H1 (cell line): ENCODE measurements at regions not wholly inside any gene's neighbourhood (a gene's known extent, or its start where the extent isn't known, plus 50 kb on each side); places are given as distances from the start of the nearest gene placed in this dataset.

ENCODE experiments used
- CTCF ChIA-PET: fragments of 300-600 bp; sonication (Branson Sonifier 250); formaldehyde crosslinking; loops from one replicate; lab custom pipeline; 2021; ENCODE audit not compliant: partially characterized antibody; lab: Charles Lee
- POLR2A ChIA-PET: fragments of 300-600 bp; sonication (Branson Sonifier 250); formaldehyde crosslinking; loops from one replicate; lab custom pipeline; 2021; ENCODE audit warnings: inconsistent platforms; ENCODE audit not compliant: partially characterized antibody; lab: Charles Lee
- DNase-seq, 2 experiments: peaks; one replicate each; pipeline versions ENCODE4 v3.0.0 to v3.0.0-alpha.2; 2010 to 2022; ENCODE audit warnings: low spot score in 2 of 2, low read depth in 1 of 2, mixed read lengths in 1 of 2
- FAIRE-seq: peaks from 2 replicates; lab custom pipeline; 2011; peaks lifted over from hg19 to GRCh38; lab: Jason Lieb, UNC
- H2AFZ ChIP-seq: 2 replicates; pipeline ENCODE4 v1.8.1; 2012; ENCODE audit warnings: low read length, inconsistent platforms
- H2AK5ac ChIP-seq: 2 replicates; pipeline ENCODE4 v1.6.1; 2013; ENCODE audit warnings: low read depth, low read length
- H2BK120ac ChIP-seq: replicated peaks from 2 replicates; pipeline ENCODE3; 2013; ENCODE audit warnings: low read depth, low read length, inconsistent platforms
- H2BK12ac ChIP-seq: 2 replicates; pipeline ENCODE4 v1.6.1; 2013; ENCODE audit warnings: low read depth, low read length
- H2BK15ac ChIP-seq: 2 replicates; pipeline ENCODE4 v1.6.1; 2013; ENCODE audit warnings: low read length
- H2BK20ac ChIP-seq: 2 replicates; pipeline ENCODE4 v1.6.1; 2013; ENCODE audit warnings: low read length
- H2BK5ac ChIP-seq: 2 replicates; pipeline ENCODE4 v1.6.1; 2013; ENCODE audit warnings: low read depth, low read length
- H3K14ac ChIP-seq: 2 replicates; pipeline ENCODE4 v1.6.1; 2013; ENCODE audit warnings: inconsistent platforms; ENCODE audit not compliant: insufficient read length
- H3K18ac ChIP-seq: 2 replicates; pipeline ENCODE4 v1.6.1; 2013; ENCODE audit warnings: low read length; ENCODE audit errors: extremely low read depth
- H3K23ac ChIP-seq: 2 replicates; pipeline ENCODE4 v1.6.1; 2013; ENCODE audit warnings: inconsistent platforms; ENCODE audit not compliant: insufficient read length
- H3K23me2 ChIP-seq: 2 replicates; pipeline ENCODE4 v1.6.1; 2013; ENCODE audit warnings: low read depth, low read length
- H3K27ac ChIP-seq: 2 replicates; pipeline ENCODE4 v1.6.1; 2011; ENCODE audit warnings: low read depth, low read length, inconsistent platforms
- H3K27me3 ChIP-seq, 4 experiments: replicated peaks in 1 of 4; 1 replicate in 1 of 4; 2 replicates in 3 of 4; pipeline versions ENCODE4 v1.6.1 to v1.8.1; 2011 to 2013; ENCODE audit warnings: low read length in 3 of 4, mild to moderate bottlenecking in 3 of 4, inconsistent platforms in 2 of 4, mixed read lengths in 2 of 4, moderate library complexity in 1 of 4; ENCODE audit not compliant: control insufficient read depth in 3 of 4, insufficient read depth in 3 of 4; ENCODE audit errors: extremely low read depth in 1 of 4
- H3K36me3 ChIP-seq, 4 experiments: 2 replicates each; pipeline versions ENCODE4 v1.6.1 to v1.8.1; 2011 to 2013; ENCODE audit warnings: mild to moderate bottlenecking in 4 of 4, low read length in 3 of 4, moderate library complexity in 2 of 4, control low read depth in 1 of 4, inconsistent platforms in 1 of 4; ENCODE audit not compliant: insufficient read depth in 4 of 4, control insufficient read depth in 2 of 4
- H3K4ac ChIP-seq: replicated peaks from 2 replicates; pipeline ENCODE3; 2013; ENCODE audit warnings: low read length, low read depth, mixed read lengths, inconsistent platforms; ENCODE audit not compliant: insufficient read length
- H3K4me1 ChIP-seq, 4 experiments: replicated peaks in 1 of 4; 1 replicate in 1 of 4; 2 replicates in 3 of 4; pipeline versions ENCODE4 v1.6.1 to v1.8.1; 2011 to 2013; ENCODE audit warnings: low read length in 3 of 4, inconsistent platforms in 2 of 4, mixed read lengths in 1 of 4; ENCODE audit not compliant: insufficient read depth in 4 of 4, control insufficient read depth in 3 of 4
- H3K4me2 ChIP-seq, 2 experiments: 2 replicates each; pipeline versions ENCODE4 v1.6.1 to v1.8.1; 2011 to 2013; ENCODE audit warnings: low read depth in 2 of 2, low read length in 2 of 2, control low read depth in 1 of 2, inconsistent platforms in 1 of 2, mild to moderate bottlenecking in 1 of 2; ENCODE audit not compliant: insufficient read depth in 1 of 2
- H3K4me3 ChIP-seq, 4 experiments: fragments of 200-600, 300-600 bp in 1 of 4; sonication (generic), shearing (Covaris generic), sonication (Bioruptor Twin) in 1 of 4; 2 replicates each; pipeline versions ENCODE4 v1.5.1 to v1.8.1; 2011 to 2016; ENCODE audit warnings: low read length in 4 of 4, low read depth in 3 of 4, control low read depth in 2 of 4, inconsistent platforms in 2 of 4, mild to moderate bottlenecking in 2 of 4, mixed read lengths in 1 of 4, moderate library complexity in 1 of 4; ENCODE audit not compliant: insufficient read depth in 2 of 4; ENCODE audit errors: extremely low read depth in 1 of 4
- H3K56ac ChIP-seq: replicated peaks from 2 replicates; pipeline ENCODE3; 2013; ENCODE audit warnings: low read depth, mild to moderate bottlenecking, mixed read lengths, low read length, inconsistent platforms; ENCODE audit not compliant: insufficient read length
- H3K79me1 ChIP-seq: 2 replicates; pipeline ENCODE4 v1.6.1; 2013; ENCODE audit warnings: low read depth, low read length, control low read depth
- H3K79me2 ChIP-seq, 2 experiments: 2 replicates each; pipeline versions ENCODE4 v1.6.1 to v1.8.1; 2012 to 2013; ENCODE audit warnings: low read length in 2 of 2, mild to moderate bottlenecking in 2 of 2, inconsistent platforms in 1 of 2; ENCODE audit not compliant: insufficient read depth in 2 of 2, control insufficient read depth in 1 of 2
- H3K9ac ChIP-seq, 4 experiments: replicated peaks in 1 of 4; 1 replicate in 1 of 4; 2 replicates in 3 of 4; pipeline versions ENCODE4 v1.6.1 to v1.8.1; 2011 to 2013; ENCODE audit warnings: low read depth in 3 of 4, low read length in 3 of 4, control low read depth in 2 of 4, mild to moderate bottlenecking in 2 of 4, moderate library complexity in 2 of 4, inconsistent platforms in 1 of 4; ENCODE audit errors: extremely low read depth in 1 of 4
- H3K9me3 ChIP-seq, 2 experiments: 2 replicates each; pipeline versions ENCODE4 v1.6.1 to v1.8.1; 2012 to 2013; ENCODE audit warnings: mild to moderate bottlenecking in 2 of 2, moderate library complexity in 2 of 2, control low read depth in 1 of 2, inconsistent platforms in 1 of 2, low read depth in 1 of 2, low read length in 1 of 2, mixed read lengths in 1 of 2; ENCODE audit not compliant: insufficient read depth in 2 of 2
- H4K20me1 ChIP-seq, 2 experiments: replicated peaks in 1 of 2; 2 replicates each; pipeline versions ENCODE3 to v1.8.1; 2011 to 2013; ENCODE audit warnings: inconsistent platforms in 2 of 2, low read length in 2 of 2, mild to moderate bottlenecking in 1 of 2; ENCODE audit not compliant: insufficient read depth in 2 of 2, control insufficient read depth in 1 of 2
- H4K5ac ChIP-seq: 2 replicates; pipeline ENCODE4 v1.6.1; 2013; ENCODE audit warnings: low read length, low read depth, mixed read lengths, inconsistent platforms; ENCODE audit not compliant: insufficient read length
- H4K8ac ChIP-seq: 2 replicates; pipeline ENCODE4 v1.8.0; 2013; ENCODE audit warnings: mild to moderate bottlenecking, moderate library complexity, low read length, inconsistent platforms; ENCODE audit not compliant: insufficient read depth; ENCODE audit errors: extremely low read depth
- H4K91ac ChIP-seq: replicated peaks from 2 replicates; pipeline ENCODE3; 2013; ENCODE audit warnings: low read length, mixed read lengths, inconsistent platforms; ENCODE audit not compliant: insufficient read length
- ASH2L ChIP-seq: fragments of 200-600, 300-600 bp; sonication (generic); IDR thresholded peaks from one replicate; pipeline ENCODE4 v1.7.1; 2017; ENCODE audit warnings: low read length
- CBX8 ChIP-seq: fragments of 300-800, 300-1000 bp; sonication (generic); IDR thresholded peaks from 2 replicates; pipeline ENCODE4 v1.7.1; 2016; ENCODE audit warnings: low read depth, low read length, borderline replicate concordance
- CEBPB ChIP-seq: IDR thresholded peaks from 2 replicates; pipeline ENCODE4 v1.6.1; 2012; ENCODE audit warnings: low read depth, low read length
- KDM1A ChIP-seq: fragments of 200-600, 300-600 bp; sonication (generic); IDR thresholded peaks from 2 replicates; pipeline ENCODE4 v1.7.1; 2016; ENCODE audit warnings: mild to moderate bottlenecking, low read length, borderline replicate concordance
- KDM4A ChIP-seq: IDR thresholded peaks from one replicate; pipeline ENCODE4 v1.7.1; 2012; ENCODE audit warnings: low read depth, mild to moderate bottlenecking, moderate library complexity, low read length, inconsistent platforms; ENCODE audit not compliant: severe bottlenecking
- RBBP5 ChIP-seq: IDR thresholded peaks from 2 replicates; pipeline ENCODE4 v1.7.1; 2012; ENCODE audit warnings: low read depth, mild to moderate bottlenecking, inconsistent platforms, low read length, moderate library complexity, borderline replicate concordance
- RFX5 ChIP-seq: IDR thresholded peaks from 2 replicates; pipeline ENCODE4 v1.6.1; 2011; ENCODE audit warnings: low read depth, low read length, improper control_type of control experiment, borderline replicate concordance
- RNF2 ChIP-seq: fragments of 200-900, 300-1000 bp; sonication (generic); IDR thresholded peaks from 2 replicates; pipeline ENCODE4 v1.7.1; 2016; ENCODE audit warnings: borderline replicate concordance, low read depth, mild to moderate bottlenecking, antibody characterized with exemption, low read length; ENCODE audit not compliant: poor library complexity, severe bottlenecking; ENCODE audit errors: missing control alignments
- RXRA ChIP-seq: IDR thresholded peaks from 2 replicates; pipeline ENCODE4 v1.6.1; 2011; ENCODE audit warnings: low read depth, mild to moderate bottlenecking, low read length, moderate library complexity; ENCODE audit not compliant: insufficient read depth
- SIX5 ChIP-seq: IDR thresholded peaks from 2 replicates; pipeline ENCODE4 v1.6.1; 2011; ENCODE audit warnings: mild to moderate bottlenecking, low read depth, low read length
- TAF7 ChIP-seq: optimal IDR thresholded peaks from 2 replicates; pipeline ENCODE3; 2011; ENCODE audit warnings: low read depth, mild to moderate bottlenecking, inconsistent platforms, low read length, moderate library complexity, borderline replicate concordance
- ZNF274 ChIP-seq: IDR thresholded peaks from 2 replicates; pipeline ENCODE4 v1.7.0; 2012; ENCODE audit warnings: low read length, borderline replicate concordance; ENCODE audit errors: extremely low read depth
- whole genome bisulfite sequencing, 2 experiments: shearing (Covaris generic) in 1 of 2; methylation state at CpG; one replicate each; pipeline versions ENCODE4 v1.1.6 to v1.1.7; 2013 to 2015; ENCODE audit warnings: low lambda C conversion rate in 2 of 2, mixed read lengths in 2 of 2, inconsistent platforms in 1 of 2, low coverage in 1 of 2, missing lambda C conversion rate in 1 of 2; ENCODE audit not compliant: insufficient replicate concordance in 2 of 2, insufficient coverage in 1 of 2, insufficient read length in 1 of 2; ENCODE audit errors: extremely low coverage in 1 of 2, missing lambda C conversion rate in 1 of 2; 5-methylcytosine and 5-hydroxymethylcytosine counted together
- TF ChIP-seq, protein P1 (sequence below): IDR thresholded peaks from 2 replicates; pipeline ENCODE4 v1.6.1; 2012; ENCODE audit warnings: low read length, inconsistent platforms

DNA sequence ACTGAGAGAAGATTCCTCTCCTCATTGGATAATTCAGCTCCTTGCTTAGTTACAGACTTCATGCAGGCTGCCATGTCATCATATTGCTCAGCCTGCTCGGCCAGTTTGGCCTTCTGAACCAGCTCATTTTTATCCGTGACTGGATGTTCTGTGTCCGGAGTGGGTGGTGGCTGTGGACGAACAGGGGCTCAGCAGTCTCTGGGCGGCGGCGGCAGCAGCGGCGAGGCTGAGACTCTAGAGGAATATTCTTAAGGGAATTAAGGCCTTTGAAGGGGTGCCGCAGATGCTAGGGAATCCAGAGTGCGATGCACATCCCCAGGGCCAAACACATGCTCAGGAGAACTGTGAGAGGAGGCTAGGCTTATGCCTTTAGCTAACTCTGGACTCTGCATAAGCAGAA, 97.9 kb upstream of the GYPC start:
- Histone ChIP-seq H3K4ac (no peak overlapping the region), H2BK5ac (no peak overlapping the region), H3K9me3 (no peaks in the 10 kb centered on the region), H2BK20ac (no peak overlapping the region), H2AFZ (no peak overlapping the region), H3K23me2 (no peaks in the 10 kb centered on the region), H2BK15ac (no peak overlapping the region), H3K9ac (no peak overlapping the region), H4K91ac (no peak overlapping the region), H2BK120ac (no peak overlapping the region), H2BK12ac (no peak overlapping the region), H3K4me1 (no peaks in the 10 kb centered on the region), H3K27ac (no peak overlapping the region), H2AK5ac (no peak overlapping the region), H4K20me1 (no peaks in the 10 kb centered on the region), H3K79me1 (no peaks in the 10 kb centered on the region), H3K18ac (no peak overlapping the region), H3K27me3 (no peaks in the 10 kb centered on the region), H3K23ac (no peak overlapping the region), H3K56ac (no peak overlapping the region), H3K79me2 (no peaks in the 10 kb centered on the region), H3K36me3 (no peaks in the 10 kb centered on the region), H3K4me3 (no peak overlapping the region), H3K4me2 (no peak overlapping the region), H4K8ac (no peak overlapping the region), H4K5ac (no peak overlapping the region), H3K14ac (no peak overlapping the region)
- 95% methylated on average over 11 of the region's 11 CpGs; no CpG with 5 or more reads in 1 of the 2 experiments for WGBS, 2 experiments
- CTCF ChIA-PET, result interaction anchor here (0.6 to 2.0 kb wide), 4 partner anchors 8 to 306 kb away, joined by 3 to 6 read pairs (median 3); no protein-coding TSS in a partner anchor
- DNase-seq (no peak), FAIRE-seq (no peak)
- POLR2A ChIA-PET, result no interaction called here
- TF ChIP-seq, protein P1, sequence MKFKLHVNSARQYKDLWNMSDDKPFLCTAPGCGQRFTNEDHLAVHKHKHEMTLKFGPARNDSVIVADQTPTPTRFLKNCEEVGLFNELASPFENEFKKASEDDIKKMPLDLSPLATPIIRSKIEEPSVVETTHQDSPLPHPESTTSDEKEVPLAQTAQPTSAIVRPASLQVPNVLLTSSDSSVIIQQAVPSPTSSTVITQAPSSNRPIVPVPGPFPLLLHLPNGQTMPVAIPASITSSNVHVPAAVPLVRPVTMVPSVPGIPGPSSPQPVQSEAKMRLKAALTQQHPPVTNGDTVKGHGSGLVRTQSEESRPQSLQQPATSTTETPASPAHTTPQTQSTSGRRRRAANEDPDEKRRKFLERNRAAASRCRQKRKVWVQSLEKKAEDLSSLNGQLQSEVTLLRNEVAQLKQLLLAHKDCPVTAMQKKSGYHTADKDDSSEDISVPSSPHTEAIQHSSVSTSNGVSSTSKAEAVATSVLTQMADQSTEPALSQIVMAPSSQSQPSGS, result no peak
- TF ChIP-seq CBX8, result no peak
- TF ChIP-seq RFX5, result no peak
- TF ChIP-seq RNF2, result no peak
- no peak for TF ChIP-seq RBBP5
- no peak for TF ChIP-seq ASH2L
- TF ChIP-seq RXRA, result no peak
- TF ChIP-seq KDM1A, result no peak
- no peak for TF ChIP-seq SIX5
- TF ChIP-seq CEBPB, result no peak
- no peak for TF ChIP-seq KDM4A
- TF ChIP-seq ZNF274, result no peak
- no peak for TF ChIP-seq TAF7
